GM06990 (cell line): ENCODE measurements at regions not wholly inside any gene's neighbourhood (a gene's known extent, or its start where the extent isn't known, plus 50 kb on each side); places are given as distances from the start of the nearest gene placed in this dataset.

Experiments
- DNase-seq: peaks from one replicate; pipeline ENCODE4 v3.0.0-alpha.2; 2011; ENCODE audit not compliant: insufficient read length; ENCODE audit errors: extremely low read depth
- H3K27me3 ChIP-seq: replicated peaks from 2 replicates; pipeline ENCODE4 v1.6.0; 2011; ENCODE audit warnings: low read length; ENCODE audit not compliant: control insufficient read depth, insufficient read depth
- H3K36me3 ChIP-seq: 2 replicates; pipeline ENCODE4 v1.5.1; 2011; ENCODE audit warnings: low read length; ENCODE audit not compliant: control insufficient read depth, insufficient read depth
- H3K4me3 ChIP-seq: replicated peaks from 2 replicates; pipeline ENCODE4 v1.5.1; 2011; ENCODE audit warnings: low read depth, mild to moderate bottlenecking, control low read depth, low read length
- CTCF ChIP-seq: IDR thresholded peaks from 2 replicates; pipeline ENCODE4 v1.5.1; 2011; ENCODE audit warnings: low read length, control low read depth, mild to moderate bottlenecking, inconsistent platforms; ENCODE audit not compliant: insufficient read depth, poor library complexity, severe bottlenecking

DNA sequence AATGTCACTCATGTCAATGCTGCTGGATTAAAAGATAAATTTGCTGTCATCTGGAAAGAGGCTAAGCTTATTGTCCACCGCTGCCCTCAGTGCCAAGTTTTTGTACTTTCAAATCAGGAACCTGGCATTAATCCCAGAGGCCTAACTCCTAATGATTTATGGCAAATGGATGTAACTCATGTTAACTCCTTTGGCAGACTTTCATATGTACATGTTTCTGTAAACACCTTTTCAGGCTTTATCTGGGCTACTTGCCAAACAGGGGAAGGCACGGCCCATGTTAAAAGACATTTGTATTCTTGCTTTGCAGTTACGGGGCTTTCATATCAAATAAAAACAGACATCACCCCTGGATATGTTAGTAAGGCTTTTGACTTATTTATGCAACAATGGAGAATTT lies 608.0 kb upstream of the ACO1 start:
- Histone ChIP-seq H3K27me3 (no peaks in the 10 kb centered on the region), H3K36me3 (no peaks in the 10 kb centered on the region), H3K4me3 (no peak overlapping the region)
- no peak for DNase-seq
- no peak for TF ChIP-seq CTCF

GRCh38 chr9:31783491-31783890 lies 601.0 kb upstream of the ACO1 start:
- Histone ChIP-seq H3K36me3 (no peaks in the 10 kb centered on the region), H3K27me3 (no peaks in the 10 kb centered on the region), H3K4me3 (no peak overlapping the region)
- DNase-seq: no peak
- no peak for TF ChIP-seq CTCF

DNA sequence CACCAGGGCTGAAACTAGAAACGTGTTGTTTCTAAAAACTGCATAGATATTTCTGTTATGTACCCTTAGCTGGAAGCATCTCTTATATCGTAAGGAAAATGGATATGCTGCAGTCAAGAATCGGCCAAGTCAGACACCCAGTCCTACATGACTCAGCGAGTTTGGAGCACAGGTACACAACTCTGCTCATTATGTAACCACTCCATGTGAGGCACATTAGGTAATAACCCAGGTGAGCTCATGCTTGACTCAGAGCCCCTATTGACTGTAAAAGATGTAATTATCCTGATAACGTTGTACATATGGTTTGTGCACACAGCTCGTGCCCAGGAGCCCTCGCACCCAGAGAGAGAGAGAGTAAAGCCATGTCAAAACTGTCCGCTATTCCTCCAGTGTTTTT lies 593.7 kb upstream of the ACO1 start:
- no peak overlapping the region for H3K4me3 ChIP-seq
- no peaks in the 10 kb centered on the region for H3K27me3 ChIP-seq
- H3K36me3 ChIP-seq: no peaks in the 10 kb centered on the region
- no peak for TF ChIP-seq CTCF
- DNase-seq: no peak

DNA sequence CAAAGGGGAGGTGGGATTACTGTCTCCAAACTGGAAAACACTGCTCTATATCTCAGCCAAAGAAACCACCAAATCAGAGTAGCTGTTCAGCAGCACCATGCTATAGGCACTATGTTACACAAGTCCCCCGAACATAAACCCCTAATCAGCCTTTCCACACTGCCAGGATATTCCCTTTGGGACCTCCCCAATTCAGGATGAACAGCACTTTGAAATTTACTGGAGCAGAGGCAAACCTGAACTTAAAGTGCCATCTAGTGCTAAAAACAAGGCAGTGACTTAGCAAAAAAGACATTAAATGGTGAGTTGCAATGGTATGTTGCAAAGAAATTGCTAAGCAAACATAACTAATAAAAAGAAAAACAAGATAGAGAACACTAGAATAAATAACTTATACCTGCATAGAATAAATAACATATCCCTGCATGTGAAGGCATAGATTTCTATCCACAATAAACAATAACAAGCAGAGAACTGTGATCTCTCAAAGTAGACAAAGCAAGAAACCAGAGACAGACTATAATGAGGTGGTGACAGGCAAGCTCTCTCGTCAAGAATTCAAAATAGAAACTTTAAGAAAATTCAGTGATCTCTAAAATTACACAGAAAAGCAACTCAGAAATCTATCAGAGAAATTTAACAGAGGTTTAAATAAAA lies 584.4 kb upstream of the ACO1 start:
- Histone ChIP-seq H3K4me3 (no peak overlapping the region), H3K27me3 (no peaks in the 10 kb centered on the region), H3K36me3 (no peaks in the 10 kb centered on the region)
- peak; percentile 49 for TF ChIP-seq CTCF
- no peak for DNase-seq

GRCh38 chr9:31807574-31808256 lies 576.7 kb upstream of the ACO1 start:
- peak; percentile 32 for TF ChIP-seq CTCF
- H3K27me3 ChIP-seq: no peaks in the 10 kb centered on the region; the same call in 1 of the 2 replicates
- DNase-seq: no peak
- H3K36me3 ChIP-seq: no peaks in the 10 kb centered on the region
- no peak overlapping the region for H3K4me3 ChIP-seq
